Activated naive CD4-positive, alpha-beta T cell (primary cell): ENCODE measurements at regions not wholly inside any gene's neighbourhood (a gene's known extent, or its start where the extent isn't known, plus 50 kb on each side); places are given as distances from the start of the nearest gene placed in this dataset.

Experiments used
- DNase-seq, 4 experiments: peaks; one replicate each; lab custom pipeline; 2025; lab: John Stamatoyannopoulos, UW

DNA sequence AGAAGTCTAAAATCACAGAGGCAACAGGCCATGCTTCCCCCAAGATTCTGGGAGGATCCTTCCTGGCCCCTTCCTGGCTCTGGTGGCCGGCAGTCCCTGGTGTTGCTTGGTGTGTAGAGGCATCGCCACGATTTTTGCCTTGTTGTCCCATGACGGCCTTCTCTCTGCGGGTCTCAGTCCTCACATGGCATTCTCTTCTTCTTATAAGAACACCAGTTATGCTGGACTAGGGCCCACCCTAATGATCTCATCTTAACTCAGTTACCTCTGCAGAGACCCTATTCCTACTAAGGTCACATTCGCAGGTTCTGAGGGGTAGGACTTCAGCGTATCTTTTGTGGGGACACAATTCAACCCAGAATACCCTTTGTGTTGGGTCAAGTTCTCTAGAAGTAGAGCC is 168.0 kb downstream of the LINC00237 start:
- DNase-seq = no peak

- no peak for DNase-seq
Measured at GRCh38 chr20:20933142-20933958, 172.8 kb downstream of the LINC00237 start.

GRCh38 chr20:20932156-20932555 is 174.0 kb downstream of the LINC00237 start:
- no peak for DNase-seq

DNA sequence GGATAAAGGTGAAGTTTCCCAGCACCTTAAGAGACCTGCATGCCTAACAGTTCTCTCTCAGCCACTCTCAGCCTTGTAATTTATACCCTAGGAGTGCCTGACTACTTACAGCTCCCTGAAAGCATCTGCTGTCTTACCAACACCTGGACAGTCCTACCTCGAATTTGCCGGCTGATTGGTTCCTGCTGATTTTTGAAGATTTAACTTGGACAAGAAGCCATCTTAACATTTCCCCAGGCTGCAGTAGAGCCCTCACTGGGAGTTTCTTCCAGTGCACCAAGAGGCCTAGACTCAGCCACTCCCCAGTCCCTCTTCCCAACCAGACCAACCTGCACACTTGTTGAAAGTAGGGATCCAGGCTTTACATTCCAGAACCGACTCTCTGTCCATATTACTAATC is 174.5 kb downstream of the LINC00237 start:
- DNase-seq = no peak

- no peak for DNase-seq
Measured at GRCh38 chr20:20931024-20931423, 175.1 kb downstream of the LINC00237 start.

- DNase-seq = no peak
Measured at GRCh38 chr20:20930500-20930899, 175.7 kb downstream of the LINC00237 start.

DNA sequence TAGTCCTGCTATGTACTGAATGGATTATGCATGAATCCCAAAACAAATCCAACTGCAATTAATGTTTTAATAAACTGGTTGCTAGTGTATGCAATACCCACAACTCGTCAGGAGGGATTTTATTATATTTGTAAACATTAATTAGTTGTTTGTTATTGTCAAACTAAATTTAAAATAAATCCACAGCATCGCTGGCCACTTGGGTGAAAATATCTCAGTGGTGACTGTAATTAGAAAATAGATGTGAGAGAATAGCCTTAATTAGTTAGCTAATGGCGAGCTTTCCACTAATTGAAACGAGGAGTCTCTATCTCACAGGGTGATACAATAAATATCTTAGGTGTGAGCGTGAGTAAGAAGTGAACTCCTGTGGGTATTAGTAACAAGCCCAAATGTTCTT is 176.8 kb downstream of the LINC00237 start:
- DNase-seq = no peak

DNA sequence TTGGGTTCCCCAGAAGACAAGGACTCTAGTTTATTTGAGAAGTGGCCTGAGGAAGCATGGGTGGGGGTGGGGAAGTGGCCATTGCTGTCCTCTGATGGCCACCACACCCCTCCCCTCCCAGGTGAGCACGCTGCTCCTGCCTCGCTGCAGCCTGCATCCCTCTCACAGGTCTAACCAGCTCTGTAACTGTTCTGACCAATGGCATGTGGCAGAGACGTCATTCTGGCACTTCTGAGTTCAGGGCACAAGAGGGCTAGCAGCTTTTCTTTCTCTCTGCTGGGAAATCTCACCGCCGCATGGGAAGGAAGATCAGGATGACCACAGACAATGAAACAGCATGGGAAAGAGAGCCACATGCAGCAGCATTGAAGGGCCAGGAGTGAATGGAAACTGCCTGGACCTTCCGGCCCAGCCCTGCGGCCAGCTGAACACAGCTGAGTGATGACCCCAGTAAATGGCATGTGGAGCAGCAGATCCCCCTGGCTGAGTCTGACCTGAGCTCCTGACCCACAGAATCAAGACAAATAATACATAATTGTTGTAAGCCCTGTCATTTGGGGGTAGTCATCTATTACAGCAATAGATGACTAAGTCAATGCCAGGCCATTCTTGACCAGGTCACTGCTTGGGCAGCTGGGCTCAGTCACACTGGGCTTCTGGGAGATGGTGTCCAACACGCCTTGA is 179.8 kb downstream of the LINC00237 start:
- DNase-seq = no peak

GRCh38 chr20:20920433-20920832 is 185.7 kb downstream of the LINC00237 start:
- DNase-seq = no peak

- DNase-seq = no peak
Measured at GRCh38 chr20:20915844-20916243, 190.3 kb downstream of the LINC00237 start.

DNA sequence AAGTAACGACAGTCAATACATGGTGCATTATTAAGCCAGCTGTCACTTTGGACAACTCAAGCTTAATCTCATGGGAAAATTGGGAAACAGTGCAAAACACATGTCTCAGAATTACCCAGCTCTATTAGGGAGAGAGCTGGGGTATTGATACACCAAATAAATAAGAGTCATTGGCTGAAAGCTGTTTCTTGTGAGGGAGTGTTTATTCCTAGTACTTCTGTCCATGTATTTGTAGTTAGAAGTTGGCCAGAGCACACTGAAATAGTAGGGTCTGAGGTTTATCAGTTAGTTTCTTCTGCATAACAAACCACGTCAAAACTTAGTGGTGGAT is 192.0 kb upstream of the RALGAPA2 start:
- DNase-seq = no peak

DNA sequence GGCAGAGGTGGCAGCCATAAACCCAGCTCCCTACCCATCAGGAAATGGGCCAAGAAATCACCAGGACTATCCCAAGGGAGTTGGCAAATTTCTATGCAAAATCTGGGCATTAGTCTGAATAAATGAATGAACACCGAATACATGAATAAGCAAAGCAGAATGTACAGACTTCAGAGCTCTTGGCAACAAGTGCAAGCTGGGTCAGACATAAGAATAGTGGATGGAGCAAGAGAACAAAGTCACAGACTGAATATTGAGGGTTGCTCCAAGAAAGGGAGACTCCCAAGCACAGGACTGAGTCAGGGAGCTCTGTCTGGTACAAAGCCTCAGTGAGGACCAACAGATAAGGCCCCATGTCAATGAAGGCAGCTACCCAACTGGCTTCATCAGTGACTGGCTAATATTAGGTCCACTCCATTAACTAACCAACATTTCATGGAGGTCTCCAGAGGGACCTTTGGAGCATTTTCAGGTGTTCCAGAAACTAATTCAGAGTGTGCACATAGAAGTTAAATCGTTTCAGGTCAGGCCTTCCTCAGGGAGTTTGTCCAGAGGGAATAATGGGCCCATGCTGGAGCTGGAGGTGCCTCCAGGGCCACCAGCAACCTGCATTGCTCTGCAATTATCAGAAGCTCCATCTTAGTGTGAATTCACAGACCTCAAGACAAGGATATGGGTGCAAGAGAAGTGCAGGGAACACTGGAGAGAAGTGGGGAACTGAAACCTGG is 191.5 kb upstream of the RALGAPA2 start:
- no peak for DNase-seq

DNA sequence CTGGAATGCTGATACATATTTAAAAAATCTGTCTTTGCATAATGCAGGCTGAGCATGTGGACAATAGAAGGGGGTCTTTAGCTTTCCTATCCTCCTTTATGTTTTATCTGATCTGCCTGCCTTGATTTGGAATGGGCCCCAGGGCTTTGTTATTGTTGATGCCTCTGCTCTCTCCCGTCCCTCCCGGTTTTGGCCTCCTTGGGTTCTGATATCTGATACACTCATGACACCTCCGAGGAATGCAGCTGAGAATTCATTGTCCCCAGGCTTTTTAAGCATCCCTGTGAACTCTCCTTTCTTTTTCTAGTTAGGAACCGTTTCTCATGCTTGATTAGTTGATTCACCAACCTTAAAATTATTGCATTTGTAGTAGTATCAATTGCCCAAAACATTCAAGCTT is 185.5 kb upstream of the RALGAPA2 start:
- no peak for DNase-seq

- DNase-seq = no peak
Measured at GRCh38 chr20:20897145-20897544, 184.7 kb upstream of the RALGAPA2 start.

- DNase-seq = no peak
Measured at GRCh38 chr20:20896606-20897005, 184.2 kb upstream of the RALGAPA2 start.

DNA sequence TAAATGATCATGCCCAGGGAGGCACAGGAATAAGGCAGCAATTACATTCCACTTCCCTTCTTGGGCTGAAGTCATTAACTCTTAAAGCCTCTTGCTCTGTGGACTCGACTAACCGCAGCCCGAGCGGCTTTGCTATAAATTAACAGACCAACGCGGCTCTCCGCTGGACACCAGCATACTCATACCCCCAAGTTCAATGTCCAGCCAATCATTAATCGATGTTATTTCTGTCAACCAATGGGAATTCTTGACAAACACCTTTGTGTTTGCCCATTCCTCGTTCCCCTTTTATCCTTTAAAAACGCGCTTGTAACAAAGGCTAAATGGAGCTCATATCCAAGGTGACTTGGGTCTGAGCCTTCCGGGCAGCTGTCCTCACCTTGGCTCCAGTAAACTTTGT is 183.1 kb upstream of the RALGAPA2 start:
- no peak for DNase-seq

GRCh38 chr20:20894753-20895152 is 182.3 kb upstream of the RALGAPA2 start:
- DNase-seq = no peak

- DNase-seq = no peak
Measured at GRCh38 chr20:20894280-20894679, 181.8 kb upstream of the RALGAPA2 start.

DNA sequence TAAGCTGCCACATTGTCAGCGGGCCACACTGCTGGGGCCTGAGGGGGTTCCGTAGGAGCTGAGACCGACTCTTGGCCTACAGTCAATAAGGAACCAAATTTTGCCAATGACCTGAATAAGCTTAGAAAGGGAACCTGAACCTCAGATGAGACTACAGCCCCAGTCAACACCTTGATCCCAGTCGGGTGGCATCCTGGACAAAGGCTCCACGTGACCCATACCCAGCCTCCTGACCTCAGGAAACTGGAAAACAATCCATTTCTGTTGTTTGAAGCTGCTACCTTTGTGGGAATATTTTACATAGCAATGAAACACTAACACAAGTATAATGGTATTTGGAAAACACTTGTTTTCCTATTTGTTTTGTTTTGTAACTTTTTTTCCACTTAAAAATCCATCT is 179.9 kb upstream of the RALGAPA2 start:
- DNase-seq = no peak

DNA sequence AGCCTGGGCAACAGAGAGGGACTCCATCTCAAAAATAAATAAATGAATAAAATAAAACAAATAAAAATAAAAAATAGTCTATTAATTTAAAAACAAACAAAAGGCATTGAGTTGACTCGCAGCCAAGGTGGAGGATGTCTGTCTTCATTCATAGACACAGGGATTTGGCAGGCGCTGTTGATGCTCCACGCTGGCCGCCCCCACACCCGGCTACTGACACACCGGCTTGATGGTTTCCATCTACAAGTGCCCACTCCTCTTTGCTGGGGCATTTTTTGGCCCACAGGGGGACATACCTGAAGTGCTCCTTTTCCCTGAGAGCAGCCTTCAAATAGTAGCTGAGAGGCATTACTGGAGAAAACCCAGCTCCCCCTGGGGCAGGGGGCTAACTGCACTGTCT is 178.3 kb upstream of the RALGAPA2 start:
- DNase-seq = no peak

GRCh38 chr20:20888936-20889335 is 176.5 kb upstream of the RALGAPA2 start:
- DNase-seq = no peak

- no peak for DNase-seq
Measured at GRCh38 chr20:20888266-20888656, 175.8 kb upstream of the RALGAPA2 start.

DNA sequence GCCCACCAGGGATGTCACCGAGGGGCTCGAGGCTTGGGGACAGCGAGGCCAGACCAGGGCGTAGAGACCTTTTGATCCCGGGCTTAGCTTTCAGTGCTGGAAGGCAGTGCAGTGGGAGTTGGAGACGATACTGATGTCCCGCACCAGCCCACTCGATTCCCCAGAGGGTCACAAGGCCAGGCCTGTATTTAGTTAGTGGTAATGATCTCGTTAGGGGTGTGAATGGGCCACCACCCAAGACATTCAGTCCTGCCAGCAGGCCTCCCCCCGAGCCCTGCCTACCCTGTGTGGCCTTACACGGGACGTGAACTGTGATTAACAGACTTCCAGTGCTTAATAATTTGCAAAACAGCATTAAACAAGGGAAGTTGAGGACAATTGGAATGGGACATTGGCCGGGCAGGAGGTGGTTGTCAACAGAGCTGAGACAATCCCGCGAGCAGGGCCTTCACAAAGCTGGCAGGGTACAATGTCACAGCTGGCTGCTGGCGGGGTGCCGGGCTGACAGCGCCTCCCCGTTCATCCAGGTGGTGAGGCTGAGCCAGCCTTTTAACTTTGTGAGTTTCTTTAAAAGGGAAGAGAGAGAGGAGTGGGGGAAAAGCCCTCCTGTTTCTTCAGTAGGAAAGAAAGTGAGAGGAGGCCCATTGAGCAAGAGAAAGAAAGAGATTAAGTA is 175.3 kb upstream of the RALGAPA2 start:
- DNase-seq = no peak
